D721Med (cell line): ENCODE measurements at regions not wholly inside any gene's neighbourhood (a gene's known extent, or its start where the extent isn't known, plus 50 kb on each side); places are given as distances from the start of the nearest gene placed in this dataset.

Experiments
- DNase-seq: peaks from one replicate; pipeline ENCODE4 v3.0.0; 2011; ENCODE audit warnings: low spot score; ENCODE audit not compliant: insufficient read length
- FAIRE-seq: peaks from 2 replicates; lab custom pipeline; 2011; peaks lifted over from hg19 to GRCh38; lab: Jason Lieb, UNC
- CTCF ChIP-seq: IDR thresholded peaks from 2 replicates; pipeline ENCODE4 v1.5.1; 2012; ENCODE audit warnings: mild to moderate bottlenecking, control low read depth; ENCODE audit not compliant: insufficient read depth; ENCODE audit errors: missing control alignments

- DNase-seq (no peak), FAIRE-seq (no peak)
- no peak for TF ChIP-seq CTCF
These were observed 98.1 kb upstream of the PJA1 start for GRCh38 chrX:69263251-69263820.

DNA sequence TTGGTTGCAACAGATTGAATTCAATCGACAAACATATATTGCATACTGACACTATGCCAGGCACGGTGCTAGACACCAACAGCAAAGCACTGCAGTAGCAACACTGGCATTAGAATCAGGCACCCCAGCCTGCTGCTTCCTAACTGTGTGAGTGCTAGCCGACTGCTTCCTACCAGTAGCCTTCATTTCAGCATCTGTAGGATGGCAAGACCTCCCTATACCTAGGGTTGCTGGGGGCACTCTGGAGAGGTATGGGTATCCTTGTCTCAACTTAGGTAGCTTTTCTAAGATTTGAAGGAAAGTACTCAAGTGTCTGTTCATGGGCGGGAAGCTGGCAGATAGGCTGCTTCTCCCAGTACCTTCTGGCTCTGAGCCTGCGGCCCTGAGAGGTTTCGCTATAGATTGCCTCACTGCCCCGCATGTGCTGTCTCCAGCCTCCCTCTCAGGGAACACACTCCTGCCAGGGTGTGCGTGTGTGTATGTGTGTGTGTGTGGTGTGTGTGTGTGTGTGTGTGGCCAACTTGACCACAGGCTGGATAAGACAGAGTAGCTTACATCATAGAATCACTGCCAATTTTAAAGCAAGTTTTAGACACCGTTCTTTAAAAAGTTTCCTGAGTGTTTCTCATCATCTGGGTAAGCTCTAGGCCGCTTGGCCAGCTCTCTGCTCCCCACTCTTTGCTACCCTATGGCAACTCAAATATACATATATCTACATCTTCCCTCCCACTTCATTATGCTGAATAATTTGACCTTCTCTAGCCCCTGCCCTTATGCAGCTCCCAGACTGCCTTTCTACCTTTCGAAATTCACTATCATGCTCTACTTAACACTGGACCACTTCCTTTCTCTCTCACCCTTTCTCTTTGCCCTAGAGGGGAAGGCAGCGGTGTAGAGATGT is 97.0 kb upstream of the PJA1 start:
- TF ChIP-seq CTCF, result no peak
- DNase-seq (no peak), FAIRE-seq (no peak)

- no peak for TF ChIP-seq CTCF
- DNase-seq, result no peak
- FAIRE-seq, result no peak
These were observed 94.9 kb upstream of the PJA1 start for GRCh38 chrX:69260169-69260568.

DNA sequence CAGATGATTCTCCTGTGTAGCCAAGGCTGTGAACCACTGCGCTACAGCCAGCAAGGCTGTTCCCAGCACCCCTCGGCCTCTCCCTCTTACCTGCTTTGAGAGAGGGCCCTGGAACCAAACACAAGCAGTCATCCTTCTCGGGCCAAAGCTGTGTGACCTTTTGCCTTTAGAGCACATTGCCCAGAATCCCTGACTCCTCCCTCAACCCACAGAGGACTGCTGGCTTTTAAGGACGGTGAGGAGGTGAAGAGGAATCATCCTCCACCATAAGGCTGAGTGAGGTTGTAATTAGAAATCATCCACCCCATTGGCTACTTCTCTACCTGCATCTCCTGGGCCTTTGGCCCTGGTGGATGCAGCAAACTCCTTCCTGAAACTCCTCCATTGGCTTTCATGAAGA is 93.6 kb upstream of the PJA1 start:
- no peak for FAIRE-seq

DNA sequence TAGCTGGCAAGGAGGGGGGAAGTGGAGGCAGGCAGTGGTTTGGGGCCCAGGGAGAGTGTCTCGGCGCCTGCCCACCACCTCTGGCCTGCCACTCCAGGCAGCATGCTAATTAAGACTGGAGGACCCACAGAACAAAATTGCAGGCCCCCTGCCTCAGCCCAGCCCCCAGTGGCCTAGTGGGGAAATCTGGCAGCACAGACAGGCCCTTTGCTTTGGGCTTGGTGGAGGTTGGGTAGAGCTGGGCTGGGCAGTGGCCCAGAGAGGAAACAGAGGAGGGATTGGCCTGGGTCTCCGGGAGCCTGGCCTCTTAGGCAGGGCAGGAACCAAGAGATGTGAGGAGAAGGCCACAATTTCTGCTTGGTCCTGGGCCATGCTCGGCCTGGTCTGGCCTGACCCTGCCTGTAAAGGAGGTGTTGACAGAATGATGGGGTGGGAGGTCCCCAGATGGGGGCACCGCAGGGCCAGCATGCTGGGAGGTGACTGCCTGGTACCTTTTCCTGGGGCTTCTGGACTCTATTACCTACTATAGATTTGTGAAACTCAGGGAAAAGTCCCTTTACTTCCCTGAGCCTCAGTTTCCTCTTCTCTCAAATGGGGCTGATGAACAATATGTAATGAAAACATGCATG is 92.4 kb upstream of the PJA1 start:
- DNase-seq, result no peak
- no peak for TF ChIP-seq CTCF
- no peak for FAIRE-seq

More for the DNA sequence above, 93.6 kb upstream of the PJA1 start:
- TF ChIP-seq CTCF, result no peak
- DNase-seq, result no peak

- FAIRE-seq, result no peak
- no peak for TF ChIP-seq CTCF
- no peak for DNase-seq
These were observed 91.0 kb upstream of the PJA1 start for GRCh38 chrX:69256291-69256565.
